HEK293 (cell line): ENCODE measurements at regions not wholly inside any gene's neighbourhood (a gene's known extent, or its start where the extent isn't known, plus 50 kb on each side); places are given as distances from the start of the nearest gene placed in this dataset.

Experiments used
- CTCF ChIA-PET: fragments of 350-600 bp; formaldehyde crosslinking; extraction: SDS; loops from one replicate; lab custom pipeline; 2021; ENCODE audit warnings: antibody characterized with exemption; lab: Yijun Ruan, JAX
- POLR2A ChIA-PET: fragments of 300-600 bp; formaldehyde crosslinking; extraction: SDS; loops from one replicate; lab custom pipeline; 2020; ENCODE audit warnings: antibody characterized with exemption, inconsistent platforms; lab: Yijun Ruan, JAX
- H3K27ac ChIP-seq: fragments of 200-500 bp; sonication (Bioruptor generic); 2 replicates; pipeline ENCODE4 v1.5.1; 2014; ENCODE audit warnings: low read depth, low read length, control low read depth, inconsistent platforms; ENCODE audit errors: extremely low read depth
- H3K36me3 ChIP-seq, 2 experiments: fragments of 200-500 bp in 1 of 2; sonication (Bioruptor generic) in 1 of 2; 1 replicate in 1 of 2; 2 replicates in 1 of 2; pipeline ENCODE4 v1.5.1; 2014 to 2017; ENCODE audit warnings: inconsistent platforms in 2 of 2, low read length in 2 of 2; ENCODE audit not compliant: control insufficient read depth in 2 of 2, insufficient read depth in 1 of 2
- H3K4me1 ChIP-seq: fragments of 200-500 bp; sonication (Bioruptor generic); 2 replicates; pipeline ENCODE4 v1.5.1; 2014; ENCODE audit warnings: mild to moderate bottlenecking, low read length, inconsistent platforms; ENCODE audit not compliant: control insufficient read depth, insufficient read depth
- H3K4me3 ChIP-seq: 2 replicates; pipeline ENCODE4 v1.5.1; 2011; ENCODE audit warnings: low read depth, mild to moderate bottlenecking, control low read depth, low read length, moderate library complexity
- H3K9me3 ChIP-seq: fragments of 200-500 bp; sonication (Bioruptor generic); 2 replicates; pipeline ENCODE4 v1.5.1; 2014; ENCODE audit warnings: low read depth, low read length, inconsistent platforms; ENCODE audit not compliant: control insufficient read depth, insufficient read depth
- GLI2 ChIP-seq: fragments of 450-650 bp; formaldehyde crosslinking; IDR thresholded peaks from 2 replicates; pipeline ENCODE4; 2017; ENCODE audit warnings: missing biosample characterization, missing genetic modification characterization, low read depth, borderline replicate concordance
- HOXC10 ChIP-seq: sonication (generic); formaldehyde crosslinking; IDR thresholded peaks from 2 replicates; pipeline ENCODE4 v1.8.1; 2023; ENCODE audit warnings: mild to moderate bottlenecking, missing genetic modification reagents
- KLF10 ChIP-seq: fragments of 450-650 bp; IDR thresholded peaks from 2 replicates; pipeline ENCODE4 v1.5.1; 2018; ENCODE audit warnings: missing biosample characterization, mild to moderate bottlenecking, missing genetic modification characterization
- PRDM1 ChIP-seq: fragments of 450-650 bp; formaldehyde crosslinking; IDR thresholded peaks from 2 replicates; pipeline ENCODE4; 2016; ENCODE audit warnings: missing biosample characterization, missing genetic modification characterization
- SP2 ChIP-seq: fragments of 450-650 bp; formaldehyde crosslinking; IDR thresholded peaks from 2 replicates; pipeline ENCODE4 v1.5.1; 2016; ENCODE audit warnings: missing biosample characterization, missing genetic modification characterization
- ZBTB20 ChIP-seq: fragments of 450-650 bp; formaldehyde crosslinking; IDR thresholded peaks from 2 replicates; pipeline ENCODE4 v1.5.1; 2016; ENCODE audit warnings: missing biosample characterization, missing genetic modification characterization
- ZNF132 ChIP-seq: fragments of 450-650 bp; formaldehyde crosslinking; IDR thresholded peaks from 2 replicates; pipeline ENCODE4 v1.5.1; 2017; ENCODE audit warnings: missing biosample characterization, missing genetic modification characterization, borderline replicate concordance
- ZNF362 ChIP-seq: fragments of 450-650 bp; formaldehyde crosslinking; IDR thresholded peaks from 2 replicates; pipeline ENCODE4 v1.5.1; 2016; ENCODE audit warnings: missing biosample characterization, missing genetic modification characterization
- ZNF48 ChIP-seq: fragments of 450-650 bp; formaldehyde crosslinking; IDR thresholded peaks from 2 replicates; pipeline ENCODE4 v1.5.1; 2016; ENCODE audit warnings: missing biosample characterization, missing genetic modification characterization
- ZNF555 ChIP-seq: fragments of 450-650 bp; formaldehyde crosslinking; conservative IDR thresholded peaks from 2 replicates; pipeline ENCODE4 v1.5.1; 2017; ENCODE audit warnings: missing biosample characterization, mild to moderate bottlenecking, missing genetic modification characterization, inconsistent platforms
- ZNF558 ChIP-seq: fragments of 450-650 bp; formaldehyde crosslinking; IDR thresholded peaks from 2 replicates; pipeline ENCODE4 v1.5.1; 2016; ENCODE audit warnings: missing biosample characterization, missing genetic modification characterization
- ZNF621 ChIP-seq: fragments of 450-650 bp; formaldehyde crosslinking; IDR thresholded peaks from 2 replicates; pipeline ENCODE4 v1.5.1; 2017; ENCODE audit warnings: missing biosample characterization, missing genetic modification characterization
- ZNF664 ChIP-seq: fragments of 450-650 bp; formaldehyde crosslinking; IDR thresholded peaks from 2 replicates; pipeline ENCODE4 v1.5.1; 2016; ENCODE audit warnings: missing biosample characterization, missing genetic modification characterization
- ZNF76 ChIP-seq: fragments of 450-650 bp; formaldehyde crosslinking; IDR thresholded peaks from 2 replicates; pipeline ENCODE4; 2016; ENCODE audit warnings: low read depth, missing biosample characterization, missing genetic modification characterization, borderline replicate concordance
- ZNF776 ChIP-seq: fragments of 450-650 bp; formaldehyde crosslinking; IDR thresholded peaks from 2 replicates; pipeline ENCODE4 v1.5.0; 2017; ENCODE audit warnings: missing biosample characterization, missing genetic modification characterization, borderline replicate concordance
- ZNF843 ChIP-seq: fragments of 450-650 bp; formaldehyde crosslinking; IDR thresholded peaks from 2 replicates; pipeline ENCODE4 v1.5.1; 2016; ENCODE audit warnings: missing biosample characterization, missing genetic modification characterization
- TF ChIP-seq, protein P1 (sequence below): fragments of 450-650 bp; formaldehyde crosslinking; IDR thresholded peaks from 2 replicates; pipeline ENCODE4 v1.5.0; 2017; ENCODE audit warnings: missing biosample characterization, missing genetic modification characterization, borderline replicate concordance
- TF ChIP-seq, protein P2 (sequence below): fragments of 450-650 bp; formaldehyde crosslinking; IDR thresholded peaks from 2 replicates; pipeline ENCODE4 v1.5.1; 2016; ENCODE audit warnings: missing biosample characterization, missing genetic modification characterization
- TF ChIP-seq, protein P3 (sequence below): IDR thresholded peaks from 2 replicates; pipeline ENCODE4 v1.6.1; 2011; ENCODE audit warnings: mild to moderate bottlenecking, low read depth, low read length, borderline replicate concordance

- no peaks in the 10 kb centered on the region for H3K4me1 ChIP-seq
- ChIA-PET CTCF (interaction anchor here (1.0 to 1.2 kb wide), 2 partner anchors 62 to 523 kb away, joined by 3 read pairs; no protein-coding TSS in a partner anchor), POLR2A (no interaction called here)
- TF ChIP-seq ZNF132 (no peak), ZNF76 (tag by site-specific recombination) (no peak), ZNF48 (tag by site-specific recombination) (no peak), ZBTB20 (tag by site-specific recombination) (no peak), GLI2 (tag by site-specific recombination) (no peak), KLF10 (tag by site-specific recombination) (no peak), PRDM1 (tag by site-specific recombination) (no peak), SP2 (tag by site-specific recombination) (no peak), ZNF776 (tag by site-specific recombination) (no peak), ZNF362 (tag by site-specific recombination) (no peak), ZNF664 (tag by site-specific recombination) (no peak), ZNF555 (tag by site-specific recombination) (no peak), ZNF621 (no peak), HOXC10 (CRISPR knock-in tag) (no peak)
- TF ChIP-seq, protein P1, sequence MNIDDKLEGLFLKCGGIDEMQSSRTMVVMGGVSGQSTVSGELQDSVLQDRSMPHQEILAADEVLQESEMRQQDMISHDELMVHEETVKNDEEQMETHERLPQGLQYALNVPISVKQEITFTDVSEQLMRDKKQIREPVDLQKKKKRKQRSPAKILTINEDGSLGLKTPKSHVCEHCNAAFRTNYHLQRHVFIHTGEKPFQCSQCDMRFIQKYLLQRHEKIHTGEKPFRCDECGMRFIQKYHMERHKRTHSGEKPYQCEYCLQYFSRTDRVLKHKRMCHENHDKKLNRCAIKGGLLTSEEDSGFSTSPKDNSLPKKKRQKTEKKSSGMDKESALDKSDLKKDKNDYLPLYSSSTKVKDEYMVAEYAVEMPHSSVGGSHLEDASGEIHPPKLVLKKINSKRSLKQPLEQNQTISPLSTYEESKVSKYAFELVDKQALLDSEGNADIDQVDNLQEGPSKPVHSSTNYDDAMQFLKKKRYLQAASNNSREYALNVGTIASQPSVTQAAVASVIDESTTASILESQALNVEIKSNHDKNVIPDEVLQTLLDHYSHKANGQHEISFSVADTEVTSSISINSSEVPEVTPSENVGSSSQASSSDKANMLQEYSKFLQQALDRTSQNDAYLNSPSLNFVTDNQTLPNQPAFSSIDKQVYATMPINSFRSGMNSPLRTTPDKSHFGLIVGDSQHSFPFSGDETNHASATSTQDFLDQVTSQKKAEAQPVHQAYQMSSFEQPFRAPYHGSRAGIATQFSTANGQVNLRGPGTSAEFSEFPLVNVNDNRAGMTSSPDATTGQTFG (tag by site-specific recombination), result no peak
- TF ChIP-seq, protein P2, sequence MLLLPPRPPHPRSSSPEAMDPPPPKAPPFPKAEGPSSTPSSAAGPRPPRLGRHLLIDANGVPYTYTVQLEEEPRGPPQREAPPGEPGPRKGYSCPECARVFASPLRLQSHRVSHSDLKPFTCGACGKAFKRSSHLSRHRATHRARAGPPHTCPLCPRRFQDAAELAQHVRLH (tag by site-specific recombination), result no peak
- TF ChIP-seq, protein P3, sequence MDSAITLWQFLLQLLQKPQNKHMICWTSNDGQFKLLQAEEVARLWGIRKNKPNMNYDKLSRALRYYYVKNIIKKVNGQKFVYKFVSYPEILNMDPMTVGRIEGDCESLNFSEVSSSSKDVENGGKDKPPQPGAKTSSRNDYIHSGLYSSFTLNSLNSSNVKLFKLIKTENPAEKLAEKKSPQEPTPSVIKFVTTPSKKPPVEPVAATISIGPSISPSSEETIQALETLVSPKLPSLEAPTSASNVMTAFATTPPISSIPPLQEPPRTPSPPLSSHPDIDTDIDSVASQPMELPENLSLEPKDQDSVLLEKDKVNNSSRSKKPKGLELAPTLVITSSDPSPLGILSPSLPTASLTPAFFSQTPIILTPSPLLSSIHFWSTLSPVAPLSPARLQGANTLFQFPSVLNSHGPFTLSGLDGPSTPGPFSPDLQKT, result no peak
- H3K4me3 ChIP-seq, result no peak overlapping the region
- no peaks in the 10 kb centered on the region for H3K9me3 ChIP-seq
- H3K27ac ChIP-seq, result no peak overlapping the region
- no peaks in the 10 kb centered on the region for H3K36me3 ChIP-seq
Measured at GRCh38 chr2:181380581-181380980, 76.6 kb upstream of the ITGA4 start.

DNA sequence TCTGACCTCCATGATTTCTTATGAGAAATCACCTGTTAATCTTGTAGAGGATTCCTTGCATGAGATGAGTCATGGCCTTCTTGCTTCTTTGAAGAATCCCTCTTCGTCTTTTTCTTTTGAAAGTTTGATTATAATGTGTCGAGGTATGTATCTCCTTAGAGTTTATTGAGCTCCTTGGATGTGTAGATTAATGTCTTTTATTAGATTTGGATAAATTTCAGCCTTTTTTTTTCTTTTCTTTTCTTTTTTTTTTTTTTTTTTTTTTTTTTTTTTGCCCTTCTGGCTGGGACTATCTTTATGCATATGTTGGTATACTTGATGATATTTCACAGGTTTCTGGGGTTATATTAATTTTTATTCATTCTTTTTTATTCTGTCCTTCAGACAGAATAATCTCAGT is 72.3 kb upstream of the ITGA4 start:
- Histone ChIP-seq H3K27ac (no peak overlapping the region), H3K9me3 (no peaks in the 10 kb centered on the region), H3K4me1 (no peaks in the 10 kb centered on the region), H3K4me3 (no peak overlapping the region), H3K36me3 (no peaks in the 10 kb centered on the region)
- ChIA-PET POLR2A (no interaction called here), CTCF (no interaction called here)
- TF ChIP-seq ZNF843 (tag by site-specific recombination), result no peak
- TF ChIP-seq ZNF558 (tag by site-specific recombination), result peak; percentile 92
